Activated naive CD8-positive, alpha-beta T cell treated with anti-CD3 and anti-CD28 coated beads, Interleukin-2, amount 10 ng/mL, durations not matched to agents 7 days and 5 days (primary cell): ENCODE measurements at regions not wholly inside any gene's neighbourhood (a gene's known extent, or its start where the extent isn't known, plus 50 kb on each side); places are given as distances from the start of the nearest gene placed in this dataset.

Experiments used
- ATAC-seq: fragments of 150-1000 bp; cut with Tn5 transposase; one replicate; pipeline ENCODE4 v1.10.0; 2021; ENCODE audit warnings: low read depth, moderate library complexity
- POLR2A ChIA-PET: fragments of 350-600 bp; sonication (Branson Sonifier 250); formaldehyde crosslinking; loops from one replicate; lab custom pipeline; 2021; ENCODE audit warnings: antibody characterized with exemption; lab: Charles Lee
- DNase-seq: peaks from one replicate; pipeline ENCODE4 v3.0.0; 2021
- H3K27ac Mint-ChIP-seq: one replicate; pipeline ENCODE4 v1.8.0; 2022; ENCODE audit warnings: mild to moderate bottlenecking, mixed read lengths
- H3K27me3 Mint-ChIP-seq: one replicate; pipeline ENCODE4 v1.8.0; 2022; ENCODE audit warnings: mild to moderate bottlenecking, moderate library complexity, mixed read lengths
- H3K36me3 Mint-ChIP-seq: one replicate; pipeline ENCODE4 v1.8.0; 2021; ENCODE audit warnings: mild to moderate bottlenecking, mixed read lengths
- H3K4me1 Mint-ChIP-seq: one replicate; pipeline ENCODE4 v1.8.0; 2021; ENCODE audit warnings: mixed read lengths
- H3K4me3 Mint-ChIP-seq: one replicate; pipeline ENCODE4 v1.8.0; 2022; ENCODE audit warnings: mild to moderate bottlenecking, moderate library complexity, mixed read lengths
- H3K9me3 Mint-ChIP-seq: one replicate; pipeline ENCODE4 v1.8.0; 2021; ENCODE audit warnings: mixed read lengths

GRCh38 chr9:18238254-18238653, 235.7 kb upstream of the ADAMTSL1 start:
- no peak overlapping the region for H3K4me3 Mint-ChIP-seq
- H3K9me3 Mint-ChIP-seq: no peaks in the 10 kb centered on the region
- no peaks in the 10 kb centered on the region for H3K36me3 Mint-ChIP-seq
- DNase-seq: no peak
- H3K27me3 Mint-ChIP-seq: peaks cover 4% of the 10 kb centered on the region
- H3K4me1 Mint-ChIP-seq: no peaks in the 10 kb centered on the region
- ATAC-seq: no peak
- POLR2A ChIA-PET: no interaction called here
- no peak overlapping the region for H3K27ac Mint-ChIP-seq

DNA sequence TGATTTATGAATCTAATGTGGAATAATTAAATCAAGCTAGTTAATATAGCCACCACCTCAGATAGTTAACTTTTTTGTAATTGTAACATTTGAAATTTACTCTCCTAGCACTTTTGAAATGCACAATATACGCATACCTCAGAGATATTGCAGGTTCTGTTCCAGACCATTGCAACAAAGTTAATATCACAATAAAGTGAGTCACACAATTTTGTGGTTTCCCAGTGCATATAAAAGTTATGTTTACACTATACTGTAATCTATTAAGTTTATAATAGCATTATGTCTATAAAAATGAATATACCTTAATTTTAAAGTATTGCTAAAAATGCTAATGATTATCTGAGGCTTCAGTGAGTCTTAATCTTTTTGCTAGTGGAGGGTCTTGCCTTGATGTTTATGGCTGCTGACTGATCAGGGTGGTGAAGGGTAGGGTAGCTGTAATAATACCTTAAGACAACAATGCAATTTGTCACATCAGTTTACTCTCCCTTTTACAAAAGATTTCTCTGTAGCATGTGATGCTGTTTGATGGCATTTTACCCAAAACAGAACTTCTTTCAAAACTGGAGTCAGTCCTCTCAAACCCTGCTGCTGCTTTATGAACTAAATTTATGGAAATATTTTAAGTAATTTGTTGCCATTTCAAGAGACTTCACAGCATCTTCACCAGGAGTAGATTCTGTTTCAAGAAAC, 235.1 kb upstream of the ADAMTSL1 start:
- no peak overlapping the region for H3K27ac Mint-ChIP-seq
- H3K4me1 Mint-ChIP-seq: no peaks in the 10 kb centered on the region
- POLR2A ChIA-PET: no interaction called here
- no peaks in the 10 kb centered on the region for H3K36me3 Mint-ChIP-seq
- DNase-seq (no peak), ATAC-seq (no peak)
- H3K27me3 Mint-ChIP-seq: peaks cover 4% of the 10 kb centered on the region
- H3K9me3 Mint-ChIP-seq: no peaks in the 10 kb centered on the region
- H3K4me3 Mint-ChIP-seq: no peak overlapping the region

GRCh38 chr9:18240213-18240612, 233.7 kb upstream of the ADAMTSL1 start:
- DNase-seq: no peak
- Mint-ChIP-seq H3K27me3 (peaks cover 4% of the 10 kb centered on the region), H3K27ac (no peak overlapping the region), H3K36me3 (no peaks in the 10 kb centered on the region), H3K9me3 (no peaks in the 10 kb centered on the region), H3K4me3 (no peak overlapping the region), H3K4me1 (no peaks in the 10 kb centered on the region)
- POLR2A ChIA-PET: no interaction called here
- no peak for ATAC-seq

DNA sequence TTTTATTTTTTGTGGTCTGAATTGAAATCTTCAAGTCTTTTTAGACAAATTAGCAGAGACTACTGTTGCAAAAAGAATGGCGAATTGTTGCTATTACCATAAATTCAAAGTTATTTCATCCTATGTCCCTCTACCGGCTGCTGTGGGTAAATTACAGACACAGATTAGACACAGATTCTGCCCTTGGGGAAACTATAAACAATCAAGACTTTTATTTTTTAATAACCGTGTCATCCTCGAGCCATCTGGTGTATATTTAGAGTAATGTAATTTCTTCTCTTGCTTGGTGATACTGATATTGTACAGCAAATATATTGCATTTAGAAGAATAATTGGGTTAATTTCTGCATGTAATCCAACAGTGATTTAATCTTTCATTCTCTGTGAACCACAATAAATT, 228.0 kb upstream of the ADAMTSL1 start:
- Mint-ChIP-seq H3K27ac (no peak overlapping the region), H3K36me3 (no peaks in the 10 kb centered on the region), H3K27me3 (peaks cover 2% of the 10 kb centered on the region), H3K9me3 (no peaks in the 10 kb centered on the region), H3K4me1 (no peaks in the 10 kb centered on the region), H3K4me3 (no peak overlapping the region)
- ATAC-seq (no peak), DNase-seq (no peak)
- POLR2A ChIA-PET: no interaction called here

DNA sequence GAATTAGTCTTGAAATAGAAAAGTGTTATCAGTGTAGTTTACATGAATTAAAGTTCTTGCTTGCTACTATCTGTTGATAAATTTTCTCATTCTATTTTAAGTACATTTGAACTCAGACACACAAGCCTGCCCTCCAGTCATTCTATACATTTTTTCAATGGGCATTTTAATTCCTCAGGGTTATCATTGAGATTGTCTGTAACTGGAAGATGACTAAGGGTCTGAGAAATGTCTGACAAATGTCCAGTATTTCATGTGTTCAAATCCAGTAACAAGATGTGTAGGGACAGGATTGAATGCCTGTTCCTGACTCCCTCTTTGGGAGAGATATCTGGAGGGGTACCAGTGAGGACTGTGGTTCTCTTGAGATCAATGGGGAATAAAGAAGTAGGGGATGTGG, 223.9 kb upstream of the ADAMTSL1 start:
- no peak for DNase-seq
- ATAC-seq: no peak
- H3K4me1 Mint-ChIP-seq: no peaks in the 10 kb centered on the region
- no peaks in the 10 kb centered on the region for H3K36me3 Mint-ChIP-seq
- H3K27me3 Mint-ChIP-seq: no peaks in the 10 kb centered on the region
- no peaks in the 10 kb centered on the region for H3K9me3 Mint-ChIP-seq
- H3K27ac Mint-ChIP-seq: no peak overlapping the region
- H3K4me3 Mint-ChIP-seq: no peak overlapping the region
- POLR2A ChIA-PET: no interaction called here

- Mint-ChIP-seq H3K36me3 (no peaks in the 10 kb centered on the region), H3K9me3 (no peaks in the 10 kb centered on the region), H3K27me3 (no peaks in the 10 kb centered on the region), H3K4me3 (no peak overlapping the region), H3K27ac (no peak overlapping the region), H3K4me1 (no peaks in the 10 kb centered on the region)
- no peak for ATAC-seq
- POLR2A ChIA-PET: interaction anchor here (0.6 kb wide), 2 partner anchors 546 to 1200 kb away, joined by 3 to 5 read pairs; no protein-coding TSS in a partner anchor
- DNase-seq: no peak
These were observed 220.0 kb upstream of the ADAMTSL1 start for GRCh38 chr9:18253950-18254349.

GRCh38 chr9:18255158-18255629, 218.8 kb upstream of the ADAMTSL1 start:
- H3K4me1 Mint-ChIP-seq: no peaks in the 10 kb centered on the region
- no peaks in the 10 kb centered on the region for H3K36me3 Mint-ChIP-seq
- no peak overlapping the region for H3K27ac Mint-ChIP-seq
- ATAC-seq (peak; percentile 60), DNase-seq (peak; percentile 72)
- no peaks in the 10 kb centered on the region for H3K27me3 Mint-ChIP-seq
- H3K9me3 Mint-ChIP-seq: no peaks in the 10 kb centered on the region
- POLR2A ChIA-PET: no interaction called here
- no peak overlapping the region for H3K4me3 Mint-ChIP-seq

DNA sequence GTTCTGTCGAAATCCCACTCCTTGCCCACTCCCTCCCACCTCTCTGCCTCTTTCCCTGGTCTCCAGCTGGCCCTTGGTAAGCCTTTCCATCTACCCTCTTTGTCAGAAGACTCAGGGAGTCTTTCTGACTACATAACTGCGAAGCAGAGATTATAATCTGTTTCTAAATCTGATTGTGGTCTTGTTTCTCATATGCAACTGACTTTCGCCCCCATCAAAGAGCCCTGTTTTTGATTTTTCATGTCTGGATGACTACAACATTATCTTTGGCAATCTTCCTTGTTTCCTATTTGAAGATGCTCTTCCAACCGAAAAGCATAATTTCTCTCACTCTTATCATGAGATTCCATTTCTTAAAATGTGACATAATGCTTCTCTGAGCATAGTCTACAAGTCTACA, 218.2 kb upstream of the ADAMTSL1 start:
- POLR2A ChIA-PET: no interaction called here
- Mint-ChIP-seq H3K27me3 (no peaks in the 10 kb centered on the region), H3K9me3 (no peaks in the 10 kb centered on the region), H3K4me3 (no peak overlapping the region), H3K36me3 (no peaks in the 10 kb centered on the region), H3K4me1 (no peaks in the 10 kb centered on the region), H3K27ac (no peak overlapping the region)
- DNase-seq (no peak), ATAC-seq (no peak)

DNA sequence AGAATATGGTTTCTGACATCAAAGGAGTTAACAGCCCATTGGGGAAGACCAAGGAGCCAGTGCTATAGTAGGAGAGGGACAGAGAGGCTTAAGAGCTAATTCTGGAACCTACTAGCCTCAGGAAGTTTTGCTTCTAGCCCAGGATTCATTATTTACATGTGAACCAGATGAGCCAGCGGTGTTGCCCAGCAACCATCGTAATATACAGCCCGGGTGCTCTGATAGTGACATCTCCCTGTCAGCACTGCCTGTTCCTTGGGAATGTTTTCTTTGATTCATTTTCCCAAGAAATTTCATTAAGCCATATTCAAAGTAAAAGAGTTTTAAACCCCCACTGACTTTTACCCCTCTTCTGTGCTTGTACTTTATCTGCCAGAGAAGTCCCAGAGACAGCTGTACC, 217.4 kb upstream of the ADAMTSL1 start:
- no peaks in the 10 kb centered on the region for H3K27me3 Mint-ChIP-seq

GRCh38 chr9:18260521-18260920, 213.4 kb upstream of the ADAMTSL1 start:
- H3K36me3 Mint-ChIP-seq: no peaks in the 10 kb centered on the region
- H3K4me1 Mint-ChIP-seq: no peaks in the 10 kb centered on the region
- no peak overlapping the region for H3K27ac Mint-ChIP-seq
- no peak for ATAC-seq
- H3K9me3 Mint-ChIP-seq: no peaks in the 10 kb centered on the region
- DNase-seq: no peak
- no peak overlapping the region for H3K4me3 Mint-ChIP-seq
- POLR2A ChIA-PET: no interaction called here
- no peaks in the 10 kb centered on the region for H3K27me3 Mint-ChIP-seq

More for the DNA sequence above, 217.4 kb upstream of the ADAMTSL1 start:
- no peak for DNase-seq
- H3K36me3 Mint-ChIP-seq: no peaks in the 10 kb centered on the region
- H3K9me3 Mint-ChIP-seq: no peaks in the 10 kb centered on the region
- H3K27ac Mint-ChIP-seq: no peak overlapping the region
- POLR2A ChIA-PET: no interaction called here
- no peak for ATAC-seq
- H3K4me3 Mint-ChIP-seq: no peak overlapping the region
- H3K4me1 Mint-ChIP-seq: no peaks in the 10 kb centered on the region

- H3K36me3 Mint-ChIP-seq: no peaks in the 10 kb centered on the region
- no peak overlapping the region for H3K4me3 Mint-ChIP-seq
- no peaks in the 10 kb centered on the region for H3K27me3 Mint-ChIP-seq
- H3K4me1 Mint-ChIP-seq: no peaks in the 10 kb centered on the region
- DNase-seq (no peak), ATAC-seq (no peak)
- H3K9me3 Mint-ChIP-seq: no peaks in the 10 kb centered on the region
- POLR2A ChIA-PET: no interaction called here
- no peak overlapping the region for H3K27ac Mint-ChIP-seq
These were observed 212.8 kb upstream of the ADAMTSL1 start for GRCh38 chr9:18261181-18261580.

DNA sequence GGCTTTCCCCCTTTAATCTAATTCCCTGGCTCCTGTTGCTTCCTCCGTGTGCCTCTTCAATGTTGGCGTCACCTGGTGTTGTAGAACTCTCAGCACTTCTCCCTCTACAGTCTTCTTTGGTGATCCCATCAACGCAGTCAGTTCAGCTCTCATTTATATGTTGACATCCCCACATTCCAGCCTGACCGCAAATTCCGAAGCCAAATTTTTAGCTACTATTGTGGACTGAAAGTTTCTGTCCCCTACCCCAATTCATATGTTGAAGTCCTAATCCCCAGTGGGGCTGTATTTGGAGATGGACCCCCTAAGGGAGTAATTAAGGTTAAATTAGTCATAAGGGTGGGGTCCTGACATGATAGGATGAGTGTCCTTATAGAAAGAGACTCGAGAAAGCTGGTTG, 210.6 kb upstream of the ADAMTSL1 start:
- H3K36me3 Mint-ChIP-seq: no peaks in the 10 kb centered on the region
- H3K4me3 Mint-ChIP-seq: no peak overlapping the region
- H3K4me1 Mint-ChIP-seq: no peaks in the 10 kb centered on the region
- no peak for DNase-seq
- POLR2A ChIA-PET: no interaction called here
- no peak overlapping the region for H3K27ac Mint-ChIP-seq
- no peak for ATAC-seq
- H3K9me3 Mint-ChIP-seq: no peaks in the 10 kb centered on the region
- no peaks in the 10 kb centered on the region for H3K27me3 Mint-ChIP-seq

DNA sequence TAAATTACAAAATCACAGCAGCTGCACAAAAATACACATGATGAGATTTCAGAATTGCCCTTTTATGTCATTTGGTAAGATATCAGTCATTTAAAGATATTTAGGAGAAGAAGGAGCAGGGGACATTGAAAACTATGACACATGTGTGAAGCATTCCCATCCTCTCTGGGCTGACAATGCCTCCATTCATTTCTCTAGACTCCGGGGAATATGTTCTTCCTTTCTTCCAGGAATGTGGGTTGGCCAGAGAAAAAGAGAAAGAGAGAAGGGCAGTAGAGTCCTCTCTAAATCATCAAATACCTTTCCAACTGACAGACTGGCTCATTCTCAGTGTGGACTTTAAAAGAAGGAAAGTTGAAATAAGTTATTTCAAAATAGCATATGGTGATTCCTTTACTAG, 205.6 kb upstream of the ADAMTSL1 start:
- H3K27ac Mint-ChIP-seq: no peak overlapping the region
- ATAC-seq (no peak), DNase-seq (no peak)
- H3K27me3 Mint-ChIP-seq: no peaks in the 10 kb centered on the region
- peaks cover 6% of the 10 kb centered on the region for H3K9me3 Mint-ChIP-seq
- no peak overlapping the region for H3K4me3 Mint-ChIP-seq
- POLR2A ChIA-PET: no interaction called here
- H3K4me1 Mint-ChIP-seq: no peaks in the 10 kb centered on the region
- no peaks in the 10 kb centered on the region for H3K36me3 Mint-ChIP-seq

DNA sequence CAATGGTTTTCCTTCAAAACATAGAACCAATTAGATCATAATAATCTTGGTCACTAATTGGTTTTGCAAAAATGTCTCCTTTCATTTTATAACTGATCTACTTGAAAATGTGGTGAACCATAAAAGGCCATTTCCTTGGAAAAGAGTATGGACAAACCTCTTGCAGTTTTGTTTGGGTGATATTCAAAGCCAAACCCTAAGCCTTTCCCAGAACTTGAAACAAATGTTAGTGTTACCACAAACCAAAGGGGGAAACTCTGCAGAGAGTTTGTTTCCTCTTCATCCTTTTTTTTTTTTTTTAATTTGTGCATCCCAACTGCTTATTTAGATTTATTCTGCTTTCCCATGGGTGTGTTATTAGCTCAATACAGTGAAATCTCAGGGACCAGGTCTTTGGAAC, 204.4 kb upstream of the ADAMTSL1 start:
- Mint-ChIP-seq H3K36me3 (no peaks in the 10 kb centered on the region), H3K9me3 (peaks cover 11% of the 10 kb centered on the region), H3K27ac (no peak overlapping the region), H3K4me3 (no peak overlapping the region), H3K4me1 (no peaks in the 10 kb centered on the region), H3K27me3 (no peaks in the 10 kb centered on the region)
- POLR2A ChIA-PET: no interaction called here
- no peak for ATAC-seq
- DNase-seq: no peak
